Neural cell (in vitro differentiated cells): ENCODE measurements at regions not wholly inside any gene's neighbourhood (a gene's known extent, or its start where the extent isn't known, plus 50 kb on each side); places are given as distances from the start of the nearest gene placed in this dataset.

Experiments used
- H2AFZ ChIP-seq: fragments of 200-600, 300-800 bp; sonication (generic), shearing (Covaris generic); 2 replicates; pipeline ENCODE4 v1.6.0; 2014; ENCODE audit warnings: low read depth, mild to moderate bottlenecking, antibody characterized with exemption, low read length, moderate library complexity
- H3F3A ChIP-seq: fragments of 200-600 bp; shearing (Covaris generic); 2 replicates; pipeline ENCODE4 v1.6.1; 2016; ENCODE audit warnings: mild to moderate bottlenecking, moderate library complexity, mixed read lengths, antibody characterized with exemption, low read length; ENCODE audit not compliant: insufficient read depth, poor library complexity, severe bottlenecking
- H3K27ac ChIP-seq: fragments of 200-600, 300-800 bp; sonication (generic), shearing (Covaris generic); 2 replicates; pipeline ENCODE4 v1.5.1; 2014; ENCODE audit warnings: mild to moderate bottlenecking, low read length, moderate library complexity
- H3K27me3 ChIP-seq: fragments of 300-800, 200-600 bp; sonication (generic), shearing (Covaris generic); 2 replicates; pipeline ENCODE4 v1.6.0; 2014; ENCODE audit warnings: mild to moderate bottlenecking, low read depth, low read length, moderate library complexity; ENCODE audit not compliant: insufficient read depth
- H3K36me3 ChIP-seq: fragments of 300-800, 200-600 bp; sonication (generic), shearing (Covaris generic); 2 replicates; pipeline ENCODE4 v1.5.1; 2014; ENCODE audit warnings: mild to moderate bottlenecking, antibody characterized with exemption, low read length, moderate library complexity; ENCODE audit not compliant: insufficient read depth
- H3K4me2 ChIP-seq: fragments of 300-800, 200-600 bp; sonication (generic), shearing (Covaris generic); 2 replicates; pipeline ENCODE4 v1.6.0; 2014; ENCODE audit warnings: mild to moderate bottlenecking, low read length
- H3K4me3 ChIP-seq: fragments of 300-800, 200-600 bp; sonication (generic), shearing (Covaris generic); 2 replicates; pipeline ENCODE4 v1.5.1; 2014; ENCODE audit warnings: mild to moderate bottlenecking, low read length, moderate library complexity
- H3K79me2 ChIP-seq: fragments of 200-600 bp; shearing (Covaris generic); replicated peaks from 2 replicates; pipeline ENCODE4 v1.6.0; 2014; ENCODE audit warnings: mild to moderate bottlenecking, low read length, moderate library complexity; ENCODE audit not compliant: insufficient read depth
- H3K9ac ChIP-seq: fragments of 300-800, 200-600 bp; sonication (generic), shearing (Covaris generic); 2 replicates; pipeline ENCODE4 v1.6.1; 2016; ENCODE audit warnings: mild to moderate bottlenecking, low read length, mixed read lengths
- H3K9me2 ChIP-seq: fragments of 200-600 bp; shearing (Covaris generic); 2 replicates; pipeline ENCODE4 v1.6.1; 2016; ENCODE audit warnings: mild to moderate bottlenecking, low read length, mixed read lengths; ENCODE audit not compliant: insufficient read depth
- H3K9me3 ChIP-seq: fragments of 200-600, 300-800 bp; sonication (generic), shearing (Covaris generic); 2 replicates; pipeline ENCODE4 v1.6.1; 2016; ENCODE audit warnings: mild to moderate bottlenecking, mixed run types, low read length, moderate library complexity, mixed read lengths
- H4K20me1 ChIP-seq: fragments of 200-600 bp; shearing (Covaris generic); 2 replicates; pipeline ENCODE4 v1.6.1; 2016; ENCODE audit warnings: mild to moderate bottlenecking, mixed run types; ENCODE audit not compliant: insufficient read depth
- CTCF ChIP-seq: fragments of 450-650 bp; IDR thresholded peaks from 2 replicates; pipeline ENCODE4 v1.5.1; 2014; ENCODE audit warnings: antibody characterized with exemption, mild to moderate bottlenecking, moderate library complexity; ENCODE audit not compliant: poor library complexity, severe bottlenecking
- EP300 ChIP-seq: fragments of 450-650 bp; conservative IDR thresholded peaks from 2 replicates; pipeline ENCODE4 v1.6.1; 2014; ENCODE audit warnings: antibody characterized with exemption, mild to moderate bottlenecking, moderate library complexity; ENCODE audit not compliant: poor library complexity, severe bottlenecking
- EZH2 ChIP-seq: fragments of 200-600, 300-800 bp; shearing (Covaris generic), sonication (generic); IDR thresholded peaks from 2 replicates; pipeline ENCODE4 v1.6.1; 2014; ENCODE audit warnings: antibody characterized with exemption, low read length, borderline replicate concordance, mild to moderate bottlenecking; ENCODE audit not compliant: insufficient read depth, poor library complexity, severe bottlenecking
- MXI1 ChIP-seq: fragments of 450-650 bp; conservative IDR thresholded peaks from 2 replicates; pipeline ENCODE4 v1.6.1; 2014; ENCODE audit warnings: antibody characterized with exemption, mild to moderate bottlenecking; ENCODE audit not compliant: poor library complexity, severe bottlenecking
- POLR2AphosphoS5 ChIP-seq: IDR thresholded peaks from 2 replicates; pipeline ENCODE4 v1.6.1; 2012
- RAD21 ChIP-seq: fragments of 450-650 bp; conservative IDR thresholded peaks from 2 replicates; pipeline ENCODE4 v1.6.1; 2014; ENCODE audit warnings: antibody characterized with exemption, mild to moderate bottlenecking, moderate library complexity
- REST ChIP-seq: IDR thresholded peaks from 2 replicates; pipeline ENCODE4 v1.6.1; 2012; ENCODE audit warnings: borderline replicate concordance
- SMC3 ChIP-seq: fragments of 450-650 bp; conservative IDR thresholded peaks from 2 replicates; pipeline ENCODE4 v1.6.1; 2014; ENCODE audit warnings: antibody characterized with exemption, mild to moderate bottlenecking, moderate library complexity; ENCODE audit not compliant: poor library complexity
- TAF1 ChIP-seq: IDR thresholded peaks from 2 replicates; pipeline ENCODE4 v1.6.1; 2012; ENCODE audit warnings: low read depth

DNA sequence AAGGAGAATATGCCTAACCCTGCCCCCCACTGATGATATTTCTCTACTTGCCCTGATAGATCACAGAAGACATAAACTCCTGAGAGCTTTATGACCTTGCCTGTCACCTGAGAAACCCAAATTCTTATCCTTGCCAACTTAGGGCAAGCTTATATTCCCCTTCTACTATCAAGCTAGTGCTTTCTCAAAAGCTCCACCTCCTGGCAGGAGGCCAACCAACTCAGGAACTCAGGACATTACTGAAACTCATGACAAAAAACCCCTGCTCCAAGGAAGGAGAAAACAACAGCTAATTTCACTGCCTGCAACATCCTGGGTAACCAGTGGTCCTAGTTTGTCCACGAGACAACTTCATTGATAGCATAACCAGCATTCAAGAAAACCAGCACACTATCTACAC is 60.9 kb upstream of the FSCB start:
- H3K27ac ChIP-seq, result no peak overlapping the region
- H3K27me3 ChIP-seq, result no peaks in the 10 kb centered on the region
- no peaks in the 10 kb centered on the region for H3K9me3 ChIP-seq
- no peaks in the 10 kb centered on the region for H3F3A ChIP-seq
- H3K79me2 ChIP-seq, result no peaks in the 10 kb centered on the region
- no peaks in the 10 kb centered on the region for H3K36me3 ChIP-seq
- no peaks in the 10 kb centered on the region for H3K9me2 ChIP-seq
- TF ChIP-seq REST (no peak), CTCF (no peak), POLR2AphosphoS5 (no peak), SMC3 (no peak), EZH2 (no peak), MXI1 (no peak), EP300 (no peak), RAD21 (no peak), TAF1 (no peak)
- no peak overlapping the region for H2AFZ ChIP-seq
- H4K20me1 ChIP-seq, result no peaks in the 10 kb centered on the region
- H3K4me3 ChIP-seq, result no peak overlapping the region
- H3K9ac ChIP-seq, result no peak overlapping the region
- H3K4me2 ChIP-seq, result no peak overlapping the region

- Histone ChIP-seq H3K9me3 (no peaks in the 10 kb centered on the region), H3K4me2 (no peak overlapping the region), H3K36me3 (no peaks in the 10 kb centered on the region), H3K9ac (no peak overlapping the region), H3K27me3 (no peaks in the 10 kb centered on the region), H3K79me2 (no peaks in the 10 kb centered on the region), H3F3A (no peaks in the 10 kb centered on the region), H3K9me2 (no peaks in the 10 kb centered on the region), H2AFZ (no peak overlapping the region), H4K20me1 (no peaks in the 10 kb centered on the region), H3K27ac (no peak overlapping the region), H3K4me3 (no peak overlapping the region)
- no peak for TF ChIP-seq REST
- TF ChIP-seq EZH2, result no peak
- no peak for TF ChIP-seq TAF1
- TF ChIP-seq EP300, result no peak
- TF ChIP-seq POLR2AphosphoS5, result no peak
- TF ChIP-seq MXI1, result no peak
- TF ChIP-seq SMC3, result no peak
- TF ChIP-seq RAD21, result no peak
- TF ChIP-seq CTCF, result no peak
These were observed 58.9 kb upstream of the FSCB start for GRCh38 chr14:44565968-44566367.
